ENCODE measurements at regions not wholly inside any gene's neighbourhood (a gene's known extent, or its start where the extent isn't known, plus 50 kb on each side); places are given as distances from the start of the nearest gene placed in this dataset.

GRCh38 chr10:65838811-65839210, 1087.0 kb upstream of the LRRTM3 start:
- Histone ChIP-seq H3K27ac (ENCODE audit: low read length in 2 of 2) (no peak overlapping the region), H4K20me1 (ENCODE audit: control insufficient read depth, insufficient read depth, low read length, poor library complexity, severe bottlenecking) (no peaks in the 10 kb centered on the region), H3K4me2 (replicated peaks; ENCODE audit: low read depth, low read length, poor library complexity, severe bottlenecking) (no peak overlapping the region), H3K4me3 (ENCODE audit: control extremely low read depth in 1 of 5, extremely low read depth in 1 of 5, insufficient read depth in 1 of 5, low read depth in 2 of 5, low read length in 4 of 5) (no peak overlapping the region), H2AFZ (ENCODE audit: insufficient read depth, low read depth, low read length, poor library complexity, severe bottlenecking) (no peak overlapping the region), H3K36me3 (replicated peaks in 1 of 2; ENCODE audit: control extremely low read depth in 1 of 2, control insufficient read depth in 1 of 2, extremely low read depth in 1 of 2, insufficient read depth in 2 of 2, low read length in 1 of 2) (no peaks in the 10 kb centered on the region), H3K9me3 (ENCODE audit: control extremely low read depth in 1 of 3, control insufficient read depth in 2 of 3, insufficient read depth in 1 of 3, low read length in 2 of 3) (peaks cover 0 to 3% (median 0%) of the 10 kb centered on the region in 3 donors), H3K9ac (ENCODE audit: low read length) (no peak overlapping the region), H3K4me1 (ENCODE audit: control insufficient read depth in 2 of 2, insufficient read depth in 2 of 2, low read length in 2 of 2) (no peaks in the 10 kb centered on the region), H3K27me3 (replicated peaks in 1 of 4; ENCODE audit: control extremely low read depth in 1 of 4, control insufficient read depth in 3 of 4, insufficient read depth in 4 of 4, low read length in 3 of 4) (no peaks in the 10 kb centered on the region), H3K79me2 (ENCODE audit: control insufficient read depth, insufficient read depth, low read length) (no peaks in the 10 kb centered on the region)
- intact Hi-C loops (cut with micrococcal nuclease): no loop called here
- DNase-seq (no peak), ATAC-seq (ENCODE audit: low read depth) (no peak)
- CTCF ChIA-PET: no interaction called here
- Mint-ChIP-seq H3K27me3 (no peaks in the 10 kb centered on the region), H3K9me3 (ENCODE audit: insufficient read depth) (peaks cover 3% of the 10 kb centered on the region), H3K27ac (no peak overlapping the region), H3K4me3 (no peak overlapping the region), H3K4me1 (peaks cover 2% of the 10 kb centered on the region)
- no peak for TF ChIP-seq CTCF (IDR thresholded peaks at IDR 0.05)
- no peak for TF ChIP-seq EZH2 (IDR thresholded peaks at IDR 0.05; ENCODE audit: borderline replicate concordance, insufficient read depth, low read depth, low read length, poor library complexity, severe bottlenecking)
- POLR2A ChIA-PET: no interaction called here

GRCh38 chr10:65843203-65843602, 1082.6 kb upstream of the LRRTM3 start:
- Histone ChIP-seq H3K4me2 (replicated peaks; ENCODE audit: low read depth, low read length, poor library complexity, severe bottlenecking) (no peak overlapping the region), H3K4me1 (ENCODE audit: control insufficient read depth in 2 of 2, insufficient read depth in 2 of 2, low read length in 2 of 2) (no peaks in the 10 kb centered on the region), H3K27me3 (replicated peaks in 1 of 4; ENCODE audit: control extremely low read depth in 1 of 4, control insufficient read depth in 3 of 4, insufficient read depth in 4 of 4, low read length in 3 of 4) (no peaks in the 10 kb centered on the region), H3K36me3 (replicated peaks in 1 of 2; ENCODE audit: control extremely low read depth in 1 of 2, control insufficient read depth in 1 of 2, extremely low read depth in 1 of 2, insufficient read depth in 2 of 2, low read length in 1 of 2) (no peaks in the 10 kb centered on the region), H3K27ac (ENCODE audit: low read length in 2 of 2) (no peak overlapping the region), H3K79me2 (ENCODE audit: control insufficient read depth, insufficient read depth, low read length) (no peaks in the 10 kb centered on the region), H3K4me3 (ENCODE audit: control extremely low read depth in 1 of 5, extremely low read depth in 1 of 5, insufficient read depth in 1 of 5, low read depth in 2 of 5, low read length in 4 of 5) (no peak overlapping the region), H4K20me1 (ENCODE audit: control insufficient read depth, insufficient read depth, low read length, poor library complexity, severe bottlenecking) (no peaks in the 10 kb centered on the region), H3K9me3 (ENCODE audit: control extremely low read depth in 1 of 3, control insufficient read depth in 2 of 3, insufficient read depth in 1 of 3, low read length in 2 of 3) (peaks cover 0 to 3% (median 0%) of the 10 kb centered on the region in 3 donors), H2AFZ (ENCODE audit: insufficient read depth, low read depth, low read length, poor library complexity, severe bottlenecking) (no peak overlapping the region), H3K9ac (ENCODE audit: low read length) (no peak overlapping the region)
- ChIA-PET CTCF (no interaction called here), POLR2A (no interaction called here)
- no peak for TF ChIP-seq CTCF (IDR thresholded peaks at IDR 0.05)
- TF ChIP-seq EZH2 (IDR thresholded peaks at IDR 0.05; ENCODE audit: borderline replicate concordance, insufficient read depth, low read depth, low read length, poor library complexity, severe bottlenecking): no peak
- WGBS (ENCODE audit: insufficient coverage): no CpG with 5 or more reads among the region's 3 CpGs
- ATAC-seq (ENCODE audit: low read depth): no peak
- Mint-ChIP-seq H3K27me3 (no peaks in the 10 kb centered on the region), H3K27ac (no peak overlapping the region), H3K4me1 (peaks cover 2% of the 10 kb centered on the region), H3K4me3 (no peak overlapping the region), H3K9me3 (ENCODE audit: insufficient read depth) (peaks cover 3% of the 10 kb centered on the region)
- intact Hi-C loops (cut with micrococcal nuclease): no loop called here
- no peak for DNase-seq

Measured in B cell (primary cell).